ENCODE measurements at regions not wholly inside any gene's neighbourhood (a gene's known extent, or its start where the extent isn't known, plus 50 kb on each side); places are given as distances from the start of the nearest gene placed in this dataset.

GRCh38 chr3:190220362-190220761, 99.7 kb upstream of the P3H2 start:
- no peak for DNase-seq (ENCODE audit: low spot score)
- ChIA-PET POLR2A (ENCODE audit: low non-redundant PET) (no interaction called here), CTCF (interaction anchor here (0.6 to 1.9 kb wide), 3 partner anchors 102 to 185 kb away, joined by 3 to 9 read pairs (median 4); partner anchors contain the start of gene CLDN1)
- no peak overlapping the region for H3K27ac ChIP-seq
- TF ChIP-seq CTCF (conservative IDR thresholded peaks at IDR 0.05; ENCODE audit: low read depth), result no peak

GRCh38 chr3:190217081-190217480, 96.4 kb upstream of the P3H2 start:
- ChIA-PET POLR2A (ENCODE audit: low non-redundant PET) (no interaction called here), CTCF (interaction anchor here (0.6 kb wide), 3 partner anchors 73 to 482 kb away, joined by 3 to 4 read pairs (median 4); no protein-coding TSS in a partner anchor)
- TF ChIP-seq CTCF (conservative IDR thresholded peaks at IDR 0.05; ENCODE audit: low read depth), result no peak
- DNase-seq (ENCODE audit: low spot score), result peak; percentile 63
- H3K27ac ChIP-seq, result no peak overlapping the region

GRCh38 chr3:190213727-190214126, 93.0 kb upstream of the P3H2 start:
- no peak for DNase-seq (ENCODE audit: low spot score)
- TF ChIP-seq CTCF (conservative IDR thresholded peaks at IDR 0.05; ENCODE audit: low read depth), result no peak
- POLR2A ChIA-PET (ENCODE audit: low non-redundant PET), result no interaction called here
- H3K27ac ChIP-seq, result no peak overlapping the region
- CTCF ChIA-PET, result interaction anchor here (1.0 kb wide), 1 partner anchor 210 kb away, joined by 3 read pairs; no protein-coding TSS in a partner anchor

GRCh38 chr3:190210608-190211007, 89.9 kb upstream of the P3H2 start:
- POLR2A ChIA-PET (ENCODE audit: low non-redundant PET), result no interaction called here
- H3K27ac ChIP-seq, result no peak overlapping the region
- CTCF ChIA-PET, result interaction anchor here (0.6 to 0.9 kb wide), 2 partner anchors 112 to 248 kb away, joined by 3 to 4 read pairs; no protein-coding TSS in a partner anchor
- no peak for DNase-seq (ENCODE audit: low spot score)
- TF ChIP-seq CTCF (conservative IDR thresholded peaks at IDR 0.05; ENCODE audit: low read depth), result no peak

GRCh38 chr3:190209533-190209932, 88.8 kb upstream of the P3H2 start:
- CTCF ChIA-PET, result interaction anchor here (0.6 to 0.8 kb wide), 3 partner anchors 12 to 113 kb away, joined by 3 to 5 read pairs (median 4); partner anchors contain the start of gene CLDN1
- no peak for TF ChIP-seq CTCF (conservative IDR thresholded peaks at IDR 0.05; ENCODE audit: low read depth)

GRCh38 chr3:190208196-190208595, 87.5 kb upstream of the P3H2 start:
- CTCF ChIA-PET, result no interaction called here
- POLR2A ChIA-PET (ENCODE audit: low non-redundant PET), result no interaction called here
- no peak for DNase-seq (ENCODE audit: low spot score)

More at GRCh38 chr3:190209533-190209932, 88.8 kb upstream of the P3H2 start:
- POLR2A ChIA-PET (ENCODE audit: low non-redundant PET), result interaction anchor here (0.6 kb wide), 1 partner anchor 70 kb away, joined by 3 read pairs; no protein-coding TSS in a partner anchor
- no peak for DNase-seq (ENCODE audit: low spot score)
- H3K27ac ChIP-seq, result no peak overlapping the region

More at GRCh38 chr3:190208196-190208595, 87.5 kb upstream of the P3H2 start:
- no peak for TF ChIP-seq CTCF (conservative IDR thresholded peaks at IDR 0.05; ENCODE audit: low read depth)
- H3K27ac ChIP-seq, result no peak overlapping the region

Measured in RWPE1 (cell line).